Left lung (tissue), 4 donors: ENCODE measurements at regions not wholly inside any gene's neighbourhood (a gene's known extent, or its start where the extent isn't known, plus 50 kb on each side); places are given as distances from the start of the nearest gene placed in this dataset.

Source experiments
- ATAC-seq: fragments of 200-7000 bp; cut with Tn5 transposase; one replicate; pipeline ENCODE4 v1.9.1; 2020; ENCODE audit warnings: moderate library complexity
- DNase-seq, 4 donors: peaks; one replicate each; pipeline ENCODE4 v3.0.0-alpha.2; 2013 to 2020
- H3K27ac ChIP-seq, 2 donors: fragments of 200-600 bp; sonication (generic) in 1 of 2; one replicate each; pipeline versions ENCODE4 v1.5.0 to v1.8.0; 2020 to 2021
- H3K27me3 ChIP-seq, 2 donors: fragments of 200-600 bp; sonication (generic) in 1 of 2; one replicate each; pipeline versions ENCODE4 v1.5.0 to v1.8.0; 2020 to 2021
- H3K36me3 ChIP-seq, 2 donors: fragments of 200-600 bp; sonication (generic) in 1 of 2; one replicate each; pipeline versions ENCODE4 v1.5.0 to v1.8.0; 2020 to 2021
- H3K4me1 ChIP-seq, 2 donors: fragments of 200-600 bp; one replicate each; pipeline ENCODE4 v1.8.0; 2021
- H3K4me3 ChIP-seq, 2 donors: fragments of 200-600 bp; sonication (generic) in 1 of 2; one replicate each; pipeline versions ENCODE4 v1.5.0 to v1.8.0; 2020 to 2021; ENCODE audit warnings: mild to moderate bottlenecking in 1 of 2
- H3K9me3 ChIP-seq, 2 donors: fragments of 200-600 bp; sonication (generic) in 1 of 2; one replicate each; pipeline versions ENCODE4 v1.5.0 to v1.8.0; 2020 to 2021
- CTCF ChIP-seq, 2 donors: fragments of 200-600 bp; sonication (generic) in 1 of 2; IDR thresholded peaks; one replicate each; pipeline versions ENCODE4 v1.5.0 to v1.8.0; 2021; ENCODE audit warnings: antibody characterized with exemption in 2 of 2
- intact Hi-C, 2 donors: fragments of 100-400 bp; cut with DNase I; formaldehyde crosslinking; loops; one replicate each; pipeline versions ENCODE4 v1.11.2 to v1.14.2; 2022
- donor health status: DM: no; HTN: yes; CAD: no.
- donor health status: DM: no; HTN: no; CAD: no.

DNA sequence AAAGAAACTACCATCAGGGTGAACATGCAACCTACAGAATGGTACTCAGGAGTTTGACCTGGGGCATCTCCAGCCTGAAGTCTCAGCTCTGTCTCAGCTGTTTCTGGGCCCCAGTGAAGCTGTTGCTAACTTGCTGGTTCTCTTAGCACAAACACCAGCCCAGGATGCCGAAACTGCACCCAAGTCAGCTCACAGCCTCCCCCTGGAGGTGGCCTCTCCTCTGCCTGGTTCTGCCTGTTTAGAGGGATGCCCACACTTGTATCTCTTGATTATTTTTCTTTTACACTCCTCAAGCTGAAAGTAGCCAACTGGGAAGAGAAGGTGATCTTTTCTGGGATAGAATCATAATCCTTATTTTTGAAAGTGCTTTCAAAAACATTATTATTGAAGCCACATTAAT, 289.0 kb upstream of the RASGRP1 start:
- ATAC-seq: no peak
- Histone ChIP-seq H3K9me3 (no peaks in the 10 kb centered on the region), H3K27ac (no peak overlapping the region), H3K4me1 (no peaks in the 10 kb centered on the region), H3K4me3 (no peak overlapping the region), H3K36me3 (no peaks in the 10 kb centered on the region), H3K27me3 (no peaks in the 10 kb centered on the region)
- intact Hi-C loops: no loop called here
- TF ChIP-seq CTCF (IDR thresholded peaks at IDR 0.05): no peak
- no peak for DNase-seq

DNA sequence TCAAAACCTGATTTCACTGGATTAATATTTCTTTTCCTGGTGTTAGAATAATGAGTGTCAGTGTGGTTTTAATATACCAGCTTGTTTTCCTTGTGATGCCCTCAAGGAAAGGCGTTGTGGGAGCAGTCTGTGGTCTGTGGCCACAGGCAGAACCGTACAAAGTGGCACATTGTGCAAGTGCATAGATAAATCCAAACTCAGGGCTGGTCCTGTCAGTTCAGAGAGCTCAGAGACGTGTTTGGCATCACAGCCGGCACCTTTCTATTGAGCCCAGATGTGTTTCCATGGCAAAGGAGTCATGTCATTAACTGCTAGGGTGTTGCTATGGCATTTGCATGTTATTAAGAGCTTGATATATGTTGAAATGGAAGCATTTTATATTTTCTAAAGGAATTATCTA, 289.9 kb upstream of the RASGRP1 start:
- intact Hi-C loops: no loop called here

GRCh38 chr15:38857814-38858213, 293.2 kb upstream of the RASGRP1 start:
- ATAC-seq (no peak), DNase-seq (no peak)
- H3K27ac ChIP-seq: no peak overlapping the region
- H3K4me3 ChIP-seq: no peak overlapping the region
- intact Hi-C loops: no loop called here
- peaks cover 0 to 6% of the 10 kb centered on the region in 2 donors for H3K4me1 ChIP-seq
- H3K27me3 ChIP-seq: no peaks in the 10 kb centered on the region
- H3K36me3 ChIP-seq: no peaks in the 10 kb centered on the region
- no peaks in the 10 kb centered on the region for H3K9me3 ChIP-seq
- no peak for TF ChIP-seq CTCF (IDR thresholded peaks at IDR 0.05)

More for the DNA sequence above, 289.9 kb upstream of the RASGRP1 start:
- DNase-seq (no peak), ATAC-seq (no peak)
- H3K4me1 ChIP-seq: no peaks in the 10 kb centered on the region
- H3K27ac ChIP-seq: no peak overlapping the region
- no peaks in the 10 kb centered on the region for H3K36me3 ChIP-seq
- no peak for TF ChIP-seq CTCF (IDR thresholded peaks at IDR 0.05)
- no peaks in the 10 kb centered on the region for H3K9me3 ChIP-seq
- H3K4me3 ChIP-seq: no peak overlapping the region
- H3K27me3 ChIP-seq: no peaks in the 10 kb centered on the region

GRCh38 chr15:38859574-38859973, 295.0 kb upstream of the RASGRP1 start:
- Histone ChIP-seq H3K27ac (no peak overlapping the region), H3K36me3 (no peaks in the 10 kb centered on the region), H3K27me3 (no peaks in the 10 kb centered on the region), H3K9me3 (no peaks in the 10 kb centered on the region), H3K4me3 (no peak overlapping the region), H3K4me1 (peaks cover 0 to 6% of the 10 kb centered on the region in 2 donors)
- DNase-seq (no peak), ATAC-seq (no peak)
- intact Hi-C loops: no loop called here
- no peak for TF ChIP-seq CTCF (IDR thresholded peaks at IDR 0.05)

- no peaks in the 10 kb centered on the region for H3K27me3 ChIP-seq
Measured at GRCh38 chr15:38860253-38860652, 295.6 kb upstream of the RASGRP1 start.

More at GRCh38 chr15:38860253-38860652, 295.6 kb upstream of the RASGRP1 start:
- DNase-seq (no peak), ATAC-seq (peak; percentile 45)
- no peak overlapping the region for H3K4me3 ChIP-seq
- peaks cover 0 to 6% of the 10 kb centered on the region in 2 donors for H3K4me1 ChIP-seq
- no peaks in the 10 kb centered on the region for H3K36me3 ChIP-seq
- intact Hi-C loops: no loop called here
- no peaks in the 10 kb centered on the region for H3K9me3 ChIP-seq
- H3K27ac ChIP-seq: no peak overlapping the region
- TF ChIP-seq CTCF (IDR thresholded peaks at IDR 0.05): no peak
